ENCODE measurements at regions not wholly inside any gene's neighbourhood (a gene's known extent, or its start where the extent isn't known, plus 50 kb on each side); places are given as distances from the start of the nearest gene placed in this dataset.
"Not testable (repeated sequence)": the region's sequence is repeated elsewhere in the genome, so short reads cannot be mapped to it uniquely, and the experiment has no call there.

- not testable (repeated sequence) for TF ChIP-seq EZH2, CTCF (IDR thresholded peaks at IDR 0.05)
Observed at GRCh38 chr5:102688581-102689342, 66.3 kb upstream of the PAM start.

Measured in neural progenitor cell (in vitro differentiated cells).